ENCODE measurements at regions not wholly inside any gene's neighbourhood (a gene's known extent, or its start where the extent isn't known, plus 50 kb on each side); places are given as distances from the start of the nearest gene placed in this dataset.
"Not testable (repeated sequence)": the region's sequence is repeated elsewhere in the genome, so short reads cannot be mapped to it uniquely, and the experiment has no call there.

DNA sequence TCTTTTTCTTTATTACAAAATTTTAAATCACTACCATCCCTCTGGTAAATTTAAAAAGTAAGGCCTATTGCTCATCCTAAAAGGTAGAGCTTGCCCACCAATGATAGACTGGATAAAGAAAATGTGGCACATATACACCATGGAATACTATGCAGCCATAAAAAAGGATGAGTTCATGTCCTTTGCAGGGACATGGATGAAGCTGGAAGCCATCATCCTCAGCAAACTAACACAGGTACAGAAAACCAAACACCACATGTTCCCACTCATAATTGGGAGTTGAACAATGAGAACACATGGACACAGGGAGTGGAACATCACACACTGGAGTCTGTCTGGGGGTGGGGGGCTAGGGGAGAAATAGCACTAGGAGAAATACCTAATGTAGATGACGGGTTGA is 155.2 kb upstream of the NOCT start:
- not testable (repeated sequence) for DNase-seq (ENCODE audit: low read depth in 2 of 3, low spot score in 1 of 3)

DNA sequence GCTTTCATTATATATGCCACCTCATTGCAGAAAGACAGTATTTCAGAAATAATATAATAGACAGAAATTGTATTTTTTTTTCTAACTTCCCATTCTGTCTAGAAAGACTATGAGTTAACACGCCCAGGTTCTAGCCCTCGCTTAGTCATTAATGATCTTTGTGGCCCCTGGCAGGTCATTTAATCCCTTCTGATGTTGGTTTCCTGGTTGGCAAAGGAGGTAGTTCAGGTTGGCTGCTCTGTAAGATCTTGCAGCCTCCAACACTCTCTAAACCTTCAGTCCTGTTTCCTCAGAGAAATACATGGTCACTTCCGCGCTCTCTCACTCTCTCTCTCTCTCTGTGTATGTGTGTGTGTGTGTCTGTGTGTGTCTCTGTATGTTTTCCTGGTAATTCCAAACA is 156.3 kb upstream of the NOCT start:
- no peak for DNase-seq (ENCODE audit: low read depth in 2 of 3, low spot score in 1 of 3)

- DNase-seq (ENCODE audit: low read depth in 2 of 3, low spot score in 1 of 3): no peak
These were observed 157.2 kb upstream of the NOCT start for GRCh38 chr4:138858419-138858818.

DNA sequence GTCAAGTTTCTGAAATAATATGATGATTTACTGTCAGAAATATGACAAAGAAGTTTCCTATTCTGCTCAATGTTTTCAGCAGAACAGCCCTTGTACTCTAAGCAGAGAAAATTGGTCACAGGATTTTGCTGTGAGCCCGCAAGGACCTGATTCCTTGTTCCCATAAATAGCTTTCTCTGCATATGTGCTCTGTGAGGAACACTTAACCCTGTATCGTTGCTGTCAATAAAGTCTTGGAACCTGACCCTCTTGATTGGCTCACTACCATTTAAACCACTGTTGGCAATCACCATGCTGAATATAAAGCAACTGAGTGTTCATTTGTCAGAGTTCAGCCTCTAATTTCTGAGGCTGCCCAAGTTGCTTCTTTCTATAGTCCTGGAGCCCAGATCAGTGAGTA is 158.2 kb upstream of the NOCT start:
- DNase-seq (ENCODE audit: low read depth in 2 of 3, low spot score in 1 of 3): no peak

- DNase-seq (ENCODE audit: low read depth in 2 of 3, low spot score in 1 of 3): no peak
These were observed 162.9 kb upstream of the NOCT start for GRCh38 chr4:138852681-138853080.

DNA sequence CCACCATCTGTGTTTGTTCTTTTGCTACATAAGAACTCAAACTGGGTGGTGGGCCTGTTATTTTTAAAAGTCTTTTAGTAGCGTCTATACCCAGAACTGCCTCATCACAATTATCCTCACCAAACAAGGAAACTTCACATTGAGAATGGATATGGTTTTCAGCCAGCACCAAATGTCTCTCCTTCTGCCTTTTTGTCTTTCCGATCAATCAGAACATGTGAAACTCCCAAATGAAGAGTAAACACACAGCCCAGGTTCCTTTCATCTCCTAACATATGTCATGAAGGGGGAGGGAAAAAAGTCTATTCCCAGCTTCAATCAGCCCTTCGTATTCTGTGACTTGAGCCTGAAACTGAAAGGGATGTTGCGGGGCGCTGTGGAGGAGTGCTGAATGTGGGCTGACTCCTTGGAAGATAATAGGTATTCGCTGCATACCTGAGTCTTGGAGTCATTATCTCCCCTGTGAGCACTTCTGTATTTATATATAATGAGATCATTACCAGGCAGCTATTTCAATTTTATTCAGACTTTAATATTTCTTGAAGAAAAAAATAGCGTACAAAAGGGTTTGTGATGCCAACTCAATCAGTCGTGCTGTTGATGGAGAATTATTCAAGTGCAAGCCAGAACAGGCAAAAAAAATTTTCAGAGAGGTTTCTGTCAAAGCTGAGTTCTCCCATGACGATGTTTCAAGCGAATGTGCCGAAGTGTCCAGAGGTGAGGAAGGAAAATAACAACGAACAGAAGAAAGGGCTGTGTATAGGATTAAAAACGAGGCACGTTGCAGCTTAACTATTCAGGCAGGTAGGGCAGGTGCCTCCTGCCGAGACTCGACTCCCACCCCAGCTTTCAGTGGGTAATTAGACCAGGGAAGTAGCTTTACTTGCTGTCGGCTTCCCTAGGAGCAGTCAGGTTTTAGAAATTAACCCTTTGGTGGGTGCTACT is 163.9 kb upstream of the NOCT start:
- DNase-seq (ENCODE audit: low read depth in 2 of 3, low spot score in 1 of 3): no peak

DNA sequence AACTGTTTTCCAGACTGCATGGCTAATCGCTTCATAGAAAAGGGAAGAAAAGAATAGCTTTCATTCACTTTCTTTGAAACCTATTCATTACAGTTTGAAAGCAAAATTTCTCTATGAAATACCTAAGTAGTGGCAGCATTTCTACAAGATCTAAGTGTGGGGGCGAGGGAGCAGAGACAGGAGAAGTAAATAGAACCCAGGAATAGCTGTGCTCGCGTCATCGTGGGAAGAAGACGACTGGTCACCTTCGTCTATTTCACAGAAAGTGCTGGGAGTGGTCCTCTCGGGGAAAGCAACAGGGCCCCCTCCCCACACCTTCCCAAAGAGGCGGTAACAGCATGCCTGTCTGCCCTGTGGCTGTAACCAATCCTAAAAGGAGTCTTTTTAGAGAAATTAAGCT is 169.9 kb upstream of the NOCT start:
- no peak for DNase-seq (ENCODE audit: low read depth in 2 of 3, low spot score in 1 of 3)

GRCh38 chr4:138845054-138845453 is 170.5 kb upstream of the NOCT start:
- DNase-seq (ENCODE audit: low read depth in 2 of 3, low spot score in 1 of 3): no peak

DNA sequence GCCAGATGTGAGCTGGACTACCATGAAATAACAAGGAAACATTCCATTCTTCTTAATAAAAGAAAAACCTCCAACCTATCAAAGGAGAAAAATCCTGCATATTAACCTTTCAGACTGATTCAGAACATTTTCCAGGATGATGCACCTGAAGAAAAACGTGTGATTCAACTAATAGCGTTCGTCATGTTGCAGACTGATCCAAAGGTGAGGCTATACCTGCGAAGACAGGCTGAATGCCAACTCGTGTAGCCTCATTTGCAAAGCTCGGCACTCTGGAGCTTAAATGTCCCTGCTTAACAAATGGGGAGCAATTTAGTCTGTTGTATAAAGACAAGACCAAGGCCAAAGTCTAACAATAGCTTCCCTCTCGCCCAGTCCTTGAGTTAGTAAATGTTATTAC is 172.0 kb upstream of the NOCT start:
- no peak for DNase-seq (ENCODE audit: low read depth in 2 of 3, low spot score in 1 of 3)

DNA sequence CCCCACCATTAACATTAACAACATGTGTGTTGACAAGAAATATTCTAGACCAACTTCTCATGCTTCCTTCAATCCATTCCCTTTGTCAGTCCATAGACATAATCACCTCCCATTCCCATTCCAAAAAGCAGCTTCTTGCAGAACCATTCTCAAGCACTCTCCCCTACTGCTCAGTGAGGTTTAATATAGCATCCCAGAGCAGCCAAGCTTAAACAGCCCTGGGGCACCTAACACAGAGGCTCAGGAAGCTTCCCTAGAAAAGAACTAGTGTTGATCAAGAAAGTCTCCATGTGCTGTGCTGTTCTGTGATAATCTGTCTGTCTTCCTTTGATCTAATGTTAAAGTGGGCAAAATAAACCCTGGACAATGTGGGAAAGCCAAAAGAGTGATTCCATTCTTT is 174.2 kb upstream of the NOCT start:
- DNase-seq (ENCODE audit: low read depth in 2 of 3, low spot score in 1 of 3): no peak

DNA sequence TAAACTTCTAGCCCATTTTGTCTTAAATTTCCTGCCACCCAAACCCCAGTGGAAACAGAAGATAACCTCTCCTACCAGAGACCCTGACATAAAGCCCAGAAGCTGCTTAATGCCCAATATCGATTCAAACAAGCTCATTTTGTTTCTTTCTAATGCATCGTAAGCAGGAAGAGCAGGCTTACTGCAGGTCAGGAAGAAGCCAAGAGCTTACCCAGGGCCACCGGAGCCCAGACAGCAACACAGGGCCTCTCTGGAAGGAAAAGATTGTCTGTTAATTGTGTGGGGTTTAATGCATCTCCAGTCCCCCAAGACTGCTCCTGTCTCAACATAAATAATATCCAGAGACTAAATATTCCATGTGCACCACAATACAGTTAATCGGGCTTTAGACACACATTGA is 177.3 kb upstream of the NOCT start:
- no peak for DNase-seq (ENCODE audit: low read depth in 2 of 3, low spot score in 1 of 3)

- DNase-seq (ENCODE audit: low read depth in 2 of 3, low spot score in 1 of 3): no peak
These were observed 179.6 kb upstream of the NOCT start for GRCh38 chr4:138835832-138836533.

DNA sequence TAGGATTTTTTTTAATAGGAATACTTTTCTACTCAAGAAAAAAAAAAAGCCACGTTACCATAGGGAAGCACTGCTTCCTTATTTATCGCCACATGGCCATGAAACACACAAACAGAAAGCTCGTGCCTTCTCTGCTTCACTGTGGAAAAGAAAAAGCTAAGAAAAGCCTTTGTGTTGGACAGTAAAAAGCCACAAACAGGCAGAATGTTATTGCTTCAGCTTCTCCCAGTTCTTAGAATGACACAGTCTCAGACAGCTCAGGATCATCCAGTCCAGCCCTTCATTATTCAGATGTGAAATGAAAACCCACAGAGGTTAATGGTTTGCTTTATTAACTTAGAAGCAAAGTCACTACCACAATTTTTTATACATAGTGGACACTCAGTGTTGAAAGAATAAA is 181.6 kb upstream of the NOCT start:
- no peak for DNase-seq (ENCODE audit: low read depth in 2 of 3, low spot score in 1 of 3)

GRCh38 chr4:138832563-138832962 is 183.0 kb upstream of the NOCT start:
- DNase-seq (ENCODE audit: low read depth in 2 of 3, low spot score in 1 of 3): peak in 1 of 3 donors; percentile 12

DNA sequence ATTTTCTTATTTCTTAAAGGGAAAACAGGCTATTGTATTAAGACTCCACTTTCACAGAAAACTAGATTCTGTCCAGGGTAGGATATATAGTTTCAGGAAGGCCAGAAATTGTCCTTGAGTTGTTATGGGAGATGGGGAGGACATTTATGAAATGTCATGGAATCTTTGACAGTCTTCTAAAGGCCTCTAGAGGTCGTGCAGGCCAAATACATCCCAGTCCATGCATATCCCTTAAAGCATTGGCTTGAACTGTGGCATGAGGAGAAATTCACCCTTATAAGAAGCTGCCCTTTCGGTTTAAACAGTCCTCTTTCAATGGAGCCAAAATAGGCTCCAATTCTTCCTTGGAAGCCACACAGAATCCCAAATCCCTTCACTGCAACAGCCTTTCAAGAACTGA is 183.6 kb upstream of the NOCT start:
- DNase-seq (ENCODE audit: low read depth in 2 of 3, low spot score in 1 of 3): no peak

DNA sequence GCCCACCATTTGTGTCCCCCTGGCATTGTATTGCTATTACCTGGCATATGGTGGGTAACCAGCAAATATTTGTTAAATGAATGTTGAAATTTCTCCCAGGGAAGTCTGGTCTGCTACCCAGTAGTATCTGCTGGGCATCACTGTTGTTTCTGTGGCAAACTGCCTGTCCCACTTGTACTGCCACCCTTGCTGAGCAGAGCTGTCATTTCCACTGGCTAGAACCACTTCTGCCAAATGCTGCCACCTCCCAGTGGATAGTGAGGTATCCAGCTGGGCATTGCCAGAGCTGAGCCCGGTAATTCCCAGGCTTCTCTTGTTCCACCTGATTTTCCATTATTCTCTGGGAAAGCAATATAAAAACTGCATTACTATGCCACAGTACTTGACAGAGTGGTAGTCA is 186.7 kb upstream of the NOCT start:
- DNase-seq (ENCODE audit: low read depth in 2 of 3, low spot score in 1 of 3): no peak

DNA sequence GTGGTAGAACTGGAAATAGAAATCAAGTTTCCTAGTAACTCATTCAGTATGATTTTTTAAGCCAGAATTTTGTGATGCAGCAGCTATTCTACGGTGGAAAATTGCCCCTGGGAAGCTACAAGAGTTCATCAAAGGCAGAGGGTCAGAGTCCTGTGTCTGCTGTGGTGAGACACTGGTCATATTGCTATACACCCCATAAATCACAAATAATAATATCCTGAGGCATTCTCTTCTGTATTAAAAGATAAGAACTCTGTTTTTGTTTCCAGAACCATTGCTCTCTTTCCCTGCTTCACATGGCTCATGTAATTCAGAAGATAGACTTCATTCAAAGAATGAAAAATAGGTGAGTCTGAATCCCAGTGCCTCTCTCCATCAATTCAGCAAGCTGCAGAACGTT is 188.8 kb upstream of the NOCT start:
- DNase-seq (ENCODE audit: low read depth in 2 of 3, low spot score in 1 of 3): no peak

DNA sequence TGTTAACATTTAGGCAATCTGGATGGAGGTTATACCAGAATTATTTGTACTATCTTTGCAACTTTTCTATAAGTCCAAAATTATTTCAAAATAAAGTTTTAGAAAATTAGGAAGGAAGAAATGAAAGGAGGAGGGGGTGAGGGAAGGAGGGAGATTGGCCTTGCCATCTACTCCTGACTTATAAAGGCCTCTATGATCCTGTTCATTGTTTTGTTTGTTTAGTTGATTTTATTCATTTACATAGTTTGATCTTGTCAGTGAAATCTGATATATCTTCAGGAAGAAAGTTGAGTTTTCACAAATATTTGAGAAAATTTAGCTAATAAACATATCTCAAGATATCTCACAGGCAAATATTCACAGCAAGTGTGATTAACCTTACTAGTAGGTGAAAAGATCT is 189.3 kb upstream of the NOCT start:
- DNase-seq (ENCODE audit: low read depth in 2 of 3, low spot score in 1 of 3): no peak

DNA sequence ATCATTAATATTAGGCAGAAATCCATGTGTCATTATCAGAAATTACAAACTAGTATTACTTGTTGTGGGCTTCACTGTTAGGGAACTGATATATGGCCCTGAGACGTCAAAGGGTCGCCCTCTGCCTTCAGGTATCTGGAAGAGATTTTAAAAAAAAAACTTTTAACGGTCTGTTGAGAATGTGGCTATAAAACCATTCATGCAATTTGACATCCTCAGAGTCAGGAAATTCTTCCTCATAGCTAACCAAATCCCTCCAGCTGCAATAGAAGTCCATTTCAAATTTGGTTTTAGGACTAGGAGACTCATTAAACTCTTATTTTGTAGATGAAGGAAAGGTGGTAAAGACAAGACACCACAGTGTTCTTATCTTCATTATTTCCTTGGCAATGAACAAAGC is 194.2 kb upstream of the NOCT start:
- no peak for DNase-seq (ENCODE audit: low read depth in 2 of 3, low spot score in 1 of 3)

DNA sequence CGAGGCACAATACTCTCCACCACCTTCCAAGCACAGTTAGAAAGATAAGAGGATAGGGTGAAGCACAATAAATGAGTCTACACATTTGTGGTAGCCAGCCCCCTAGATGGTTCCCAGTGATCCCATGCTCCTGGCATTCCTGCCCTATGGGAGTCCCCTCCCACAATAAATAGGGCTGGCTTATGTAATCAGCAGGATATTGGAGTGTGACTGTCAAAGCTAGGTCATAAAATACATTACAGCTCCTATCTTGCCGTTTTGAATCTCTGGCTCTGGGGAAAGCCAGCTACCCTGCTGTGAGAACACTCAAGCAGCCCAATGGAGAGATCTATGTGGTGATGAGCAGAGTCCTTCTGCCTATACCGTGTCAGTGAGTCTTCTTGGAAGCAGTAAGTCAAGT is 198.7 kb upstream of the NOCT start:
- DNase-seq (ENCODE audit: low read depth in 2 of 3, low spot score in 1 of 3): no peak

DNA sequence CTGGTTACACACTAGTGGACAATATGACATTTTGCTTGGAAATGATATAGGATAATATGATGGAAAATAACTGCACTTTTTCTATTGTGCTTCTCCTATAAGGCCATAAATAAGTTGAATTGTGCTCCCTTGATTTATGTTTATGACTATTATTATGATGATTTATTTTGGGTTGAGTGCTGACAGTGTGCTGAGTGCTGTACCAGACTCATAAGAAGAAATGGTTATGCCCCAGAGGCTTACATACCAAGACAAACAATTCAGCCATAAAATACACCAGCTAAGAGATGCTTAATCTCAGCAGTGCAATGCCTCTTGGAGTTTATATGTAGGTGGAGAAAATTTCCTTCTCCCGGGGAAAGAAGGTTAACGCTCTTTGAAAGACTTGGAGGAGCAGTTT is 199.8 kb upstream of the NOCT start:
- no peak for DNase-seq (ENCODE audit: low read depth in 2 of 3, low spot score in 1 of 3)

- no peak for DNase-seq (ENCODE audit: low read depth in 2 of 3, low spot score in 1 of 3)
These were observed 209.8 kb upstream of the NOCT start for GRCh38 chr4:138805736-138806135.

GRCh38 chr4:138804711-138805110 is 210.9 kb upstream of the NOCT start:
- no peak for DNase-seq (ENCODE audit: low read depth in 2 of 3, low spot score in 1 of 3)

Measured in stimulated activated CD4-positive, alpha-beta T cell treated with anti-CD3 and anti-CD28 coated beads, Interleukin-12 subunit alpha, Interleukin-12 subunit beta, amount 100 ng/mL, for 48 hours (primary cell).